MCF 10A (cell line): ENCODE measurements at regions not wholly inside any gene's neighbourhood (a gene's known extent, or its start where the extent isn't known, plus 50 kb on each side); places are given as distances from the start of the nearest gene placed in this dataset.
"Not testable (repeated sequence)": the region's sequence is repeated elsewhere in the genome, so short reads cannot be mapped to it uniquely, and the experiment has no call there.

Experiments
- BruUV-seq: library from RNA; stranded (reverse); fragments of 400-500 nt; replicated peaks from 2 replicates; lab custom pipeline; 2021; lab: Mats Ljungman, UMichigan
- CTCF ChIA-PET: fragments of 300-600 bp; sonication (Branson Sonifier 250); formaldehyde crosslinking; extraction: SDS; loops from one replicate; lab custom pipeline; 2021; ENCODE audit warnings: antibody characterized with exemption, inconsistent platforms; lab: Yijun Ruan, JAX
- POLR2A ChIA-PET: fragments of 300-600, 350-650 bp; sonication (Branson Sonifier 250); formaldehyde crosslinking; extraction: SDS; loops from one replicate; lab custom pipeline; 2020; ENCODE audit warnings: antibody characterized with exemption, inconsistent platforms; lab: Yijun Ruan, JAX
- DNase-seq: peaks from one replicate; pipeline ENCODE4 v3.0.0-alpha.2; 2018; ENCODE audit not compliant: unreplicated experiment
- H3K27ac Mint-ChIP-seq: one replicate; pipeline ENCODE4 v1.8.0; 2022; ENCODE audit warnings: mild to moderate bottlenecking, low read depth, mixed read lengths; ENCODE audit not compliant: unreplicated experiment
- H3K27me3 Mint-ChIP-seq: one replicate; pipeline ENCODE4 v1.8.0; 2022; ENCODE audit warnings: mixed read lengths; ENCODE audit not compliant: insufficient read depth, unreplicated experiment
- H3K36me3 Mint-ChIP-seq: one replicate; pipeline ENCODE4 v1.8.0; 2022; ENCODE audit warnings: mild to moderate bottlenecking, moderate library complexity, mixed read lengths; ENCODE audit not compliant: insufficient read depth, unreplicated experiment
- H3K4me1 Mint-ChIP-seq: one replicate; pipeline ENCODE4 v1.8.0; 2022; ENCODE audit warnings: mixed read lengths; ENCODE audit not compliant: insufficient read depth, unreplicated experiment
- H3K4me3 Mint-ChIP-seq: one replicate; pipeline ENCODE4 v1.8.0; 2022; ENCODE audit warnings: mild to moderate bottlenecking, moderate library complexity, mixed read lengths; ENCODE audit not compliant: unreplicated experiment
- H3K9me3 Mint-ChIP-seq: one replicate; pipeline ENCODE4 v1.8.0; 2022; ENCODE audit warnings: mixed read lengths; ENCODE audit not compliant: unreplicated experiment
- CTCF ChIP-seq: fragments of 200-600 bp; IDR thresholded peaks from one replicate; pipeline ENCODE4 v1.8.0; 2022; ENCODE audit warnings: antibody characterized with exemption, mild to moderate bottlenecking; ENCODE audit not compliant: unreplicated experiment
- intact Hi-C: fragments of 100-400 bp; cut with micrococcal nuclease; formaldehyde crosslinking; loops from 2 replicates; pipeline ENCODE4 v1.14.1; 2022

- Mint-ChIP-seq H3K36me3 (no peaks in the 10 kb centered on the region), H3K4me1 (no peaks in the 10 kb centered on the region), H3K27me3 (no peaks in the 10 kb centered on the region), H3K9me3 (peaks cover 6% of the 10 kb centered on the region), H3K27ac (no peak overlapping the region), H3K4me3 (no peak overlapping the region)
- no peak for TF ChIP-seq CTCF
- POLR2A ChIA-PET, result no interaction called here
- CTCF ChIA-PET, result no interaction called here
- DNase-seq, result no peak
- intact Hi-C loops, result no loop called here
- no TSS peak for BruUV-seq
These were observed 351.1 kb upstream of the DEPDC1 start for GRCh38 chr1:68848017-68848416.

- no peaks in the 10 kb centered on the region for H3K27me3 Mint-ChIP-seq
- intact Hi-C loops, result no loop called here
- BruUV-seq, result no TSS peak
- ChIA-PET POLR2A (no interaction called here), CTCF (interaction anchor here (1.1 kb wide), 1 partner anchor 461 kb away, joined by 3 read pairs; no protein-coding TSS in a partner anchor)
- H3K4me1 Mint-ChIP-seq, result no peaks in the 10 kb centered on the region
- no peak for DNase-seq
- H3K27ac Mint-ChIP-seq, result no peak overlapping the region
- H3K9me3 Mint-ChIP-seq, result no peaks in the 10 kb centered on the region
- no peak for TF ChIP-seq CTCF
- H3K36me3 Mint-ChIP-seq, result peaks cover 6% of the 10 kb centered on the region
- no peak overlapping the region for H3K4me3 Mint-ChIP-seq
These were observed 371.7 kb upstream of the DEPDC1 start for GRCh38 chr1:68868606-68869005.

GRCh38 chr1:68873144-68873543 lies 376.3 kb upstream of the DEPDC1 start:
- no peaks in the 10 kb centered on the region for H3K9me3 Mint-ChIP-seq
- CTCF ChIA-PET, result no interaction called here

GRCh38 chr1:68881330-68882194 lies 384.7 kb upstream of the DEPDC1 start:
- CTCF ChIA-PET, intact Hi-C loops, H3K4me3 Mint-ChIP-seq, H3K4me1 Mint-ChIP-seq, H3K9me3 Mint-ChIP-seq, POLR2A ChIA-PET, BruUV-seq, H3K36me3 Mint-ChIP-seq, H3K27ac Mint-ChIP-seq, DNase-seq: not testable (repeated sequence)
- H3K27me3 Mint-ChIP-seq, result peaks cover 10% of the 10 kb centered on the region

More at GRCh38 chr1:68873144-68873543, 376.3 kb upstream of the DEPDC1 start:
- Mint-ChIP-seq H3K27ac (no peak overlapping the region), H3K4me1 (no peaks in the 10 kb centered on the region), H3K36me3 (no peaks in the 10 kb centered on the region), H3K27me3 (no peaks in the 10 kb centered on the region), H3K4me3 (no peak overlapping the region)
- POLR2A ChIA-PET, result no interaction called here
- intact Hi-C loops, result no loop called here
- no peak for DNase-seq
- TF ChIP-seq CTCF, result no peak
- no TSS peak for BruUV-seq
